Right atrium auricular region (tissue), 2 donors: ENCODE measurements at regions not wholly inside any gene's neighbourhood (a gene's known extent, or its start where the extent isn't known, plus 50 kb on each side); places are given as distances from the start of the nearest gene placed in this dataset.

Experiments
- DNase-seq: peaks from one replicate; pipeline ENCODE4 v3.0.0-alpha.2; 2019; ENCODE audit warnings: low spot score
- H3K27ac ChIP-seq, 2 donors: fragments of 200-600 bp; sonication (generic); 1 replicate in 1 of 2; 2 replicates in 1 of 2; pipeline ENCODE4 v1.5.1; 2016 to 2019
- H3K27me3 ChIP-seq, 2 donors: fragments of 200-600 bp; sonication (generic); one replicate each; pipeline versions ENCODE4 v1.5.1 to v1.6.0; 2017 to 2019
- H3K36me3 ChIP-seq: fragments of 200-600 bp; sonication (generic); one replicate; pipeline ENCODE4 v1.5.1; 2016
- H3K4me1 ChIP-seq, 2 donors: fragments of 200-600 bp; sonication (generic); one replicate each; pipeline versions ENCODE4 v1.5.1 to v1.6.0; 2017 to 2019
- H3K4me3 ChIP-seq, 2 donors: fragments of 200-600 bp; sonication (generic); 1 replicate in 1 of 2; 2 replicates in 1 of 2; pipeline ENCODE4 v1.5.1; 2017 to 2019; ENCODE audit warnings: mild to moderate bottlenecking in 1 of 2, moderate library complexity in 1 of 2
- H3K9me3 ChIP-seq, 2 donors: fragments of 200-600 bp; sonication (generic); one replicate each; pipeline ENCODE4 v1.5.1; 2019
- TF ChIP-seq, protein P1 (sequence below), 2 donors: fragments of 200-600 bp; sonication (generic); IDR thresholded peaks; one replicate each; pipeline ENCODE4 v1.5.1; 2019; ENCODE audit warnings: antibody characterized with exemption in 2 of 2

DNA sequence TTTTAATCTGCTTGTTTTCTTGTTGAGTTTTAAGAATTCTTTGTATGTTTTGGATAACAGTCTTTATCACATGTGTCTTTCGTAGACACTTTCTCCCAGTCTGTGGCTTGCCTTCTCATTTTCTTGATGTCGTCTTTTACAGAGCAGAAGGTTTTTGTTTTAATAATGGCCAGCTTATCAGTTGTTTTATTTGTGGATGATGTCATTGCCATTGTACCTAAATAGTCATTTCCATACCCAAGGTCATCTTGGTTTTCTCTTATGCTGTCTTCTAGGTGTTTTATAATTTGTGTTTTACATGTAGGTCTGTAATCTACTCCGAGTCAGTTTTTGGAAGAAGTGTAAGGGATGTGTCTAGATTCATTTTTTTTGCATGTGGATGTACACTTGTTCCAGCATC lies 159.6 kb upstream of the NUDT6 start:
- no peak overlapping the region for H3K4me3 ChIP-seq
- TF ChIP-seq, protein P1, sequence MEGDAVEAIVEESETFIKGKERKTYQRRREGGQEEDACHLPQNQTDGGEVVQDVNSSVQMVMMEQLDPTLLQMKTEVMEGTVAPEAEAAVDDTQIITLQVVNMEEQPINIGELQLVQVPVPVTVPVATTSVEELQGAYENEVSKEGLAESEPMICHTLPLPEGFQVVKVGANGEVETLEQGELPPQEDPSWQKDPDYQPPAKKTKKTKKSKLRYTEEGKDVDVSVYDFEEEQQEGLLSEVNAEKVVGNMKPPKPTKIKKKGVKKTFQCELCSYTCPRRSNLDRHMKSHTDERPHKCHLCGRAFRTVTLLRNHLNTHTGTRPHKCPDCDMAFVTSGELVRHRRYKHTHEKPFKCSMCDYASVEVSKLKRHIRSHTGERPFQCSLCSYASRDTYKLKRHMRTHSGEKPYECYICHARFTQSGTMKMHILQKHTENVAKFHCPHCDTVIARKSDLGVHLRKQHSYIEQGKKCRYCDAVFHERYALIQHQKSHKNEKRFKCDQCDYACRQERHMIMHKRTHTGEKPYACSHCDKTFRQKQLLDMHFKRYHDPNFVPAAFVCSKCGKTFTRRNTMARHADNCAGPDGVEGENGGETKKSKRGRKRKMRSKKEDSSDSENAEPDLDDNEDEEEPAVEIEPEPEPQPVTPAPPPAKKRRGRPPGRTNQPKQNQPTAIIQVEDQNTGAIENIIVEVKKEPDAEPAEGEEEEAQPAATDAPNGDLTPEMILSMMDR (IDR thresholded peaks at IDR 0.05), result no peak

DNA sequence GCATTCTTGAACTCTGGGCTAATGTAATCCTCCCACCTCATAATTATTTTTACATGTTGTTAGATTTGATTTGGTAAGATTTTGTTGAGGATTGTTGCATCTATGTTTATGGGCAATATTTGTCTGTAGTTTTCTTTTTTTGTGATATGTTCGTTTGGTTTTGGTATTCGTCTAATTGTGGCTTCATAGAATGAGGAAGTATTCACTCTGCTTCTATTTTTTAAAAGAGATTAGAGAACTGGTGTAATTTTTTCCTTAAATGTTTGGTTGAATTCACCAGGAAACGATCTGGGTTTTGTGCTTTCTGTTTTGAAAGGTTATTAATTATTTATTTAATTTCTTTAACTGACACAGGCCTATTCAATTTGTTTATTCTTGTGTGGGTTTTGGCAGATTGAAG lies 161.2 kb upstream of the NUDT6 start:
- H3K27ac ChIP-seq, result no peak overlapping the region
- H3K9me3 ChIP-seq, result no peaks in the 10 kb centered on the region
- no peak for DNase-seq
- no peaks in the 10 kb centered on the region for H3K36me3 ChIP-seq
- TF ChIP-seq, protein P1 (IDR thresholded peaks at IDR 0.05), result no peak
- H3K4me3 ChIP-seq, result no peak overlapping the region
- no peaks in the 10 kb centered on the region for H3K27me3 ChIP-seq
- no peaks in the 10 kb centered on the region for H3K4me1 ChIP-seq

More for the DNA sequence above, 159.6 kb upstream of the NUDT6 start:
- H3K9me3 ChIP-seq, result no peaks in the 10 kb centered on the region
- H3K27ac ChIP-seq, result no peak overlapping the region
- no peaks in the 10 kb centered on the region for H3K27me3 ChIP-seq
- H3K4me1 ChIP-seq, result no peaks in the 10 kb centered on the region
- DNase-seq, result no peak
- H3K36me3 ChIP-seq, result no peaks in the 10 kb centered on the region

DNA sequence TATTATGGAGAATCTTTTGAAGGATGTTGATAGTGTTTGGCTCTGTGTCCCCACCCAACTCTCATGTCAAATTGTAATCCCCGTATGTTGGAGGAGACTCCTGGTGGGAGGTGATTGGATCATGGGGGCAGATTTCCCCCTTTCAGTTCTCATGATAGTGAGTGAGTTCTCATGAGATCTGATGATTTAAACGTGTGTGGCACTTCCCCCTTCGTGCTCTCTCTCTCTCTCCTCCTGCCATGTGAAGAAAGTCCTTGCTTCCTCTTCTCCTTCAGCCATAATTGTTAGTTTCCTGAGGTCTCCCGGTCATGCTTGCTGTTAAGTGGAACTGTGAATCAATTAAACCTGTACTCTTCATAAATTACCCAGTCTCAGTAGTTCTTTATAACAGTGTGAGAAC lies 166.1 kb upstream of the NUDT6 start:
- DNase-seq, result no peak
- no peaks in the 10 kb centered on the region for H3K4me1 ChIP-seq
- TF ChIP-seq, protein P1 (IDR thresholded peaks at IDR 0.05), result no peak
- H3K9me3 ChIP-seq, result no peaks in the 10 kb centered on the region
- no peak overlapping the region for H3K4me3 ChIP-seq
- no peaks in the 10 kb centered on the region for H3K27me3 ChIP-seq
- H3K36me3 ChIP-seq, result peaks cover 6% of the 10 kb centered on the region
- H3K27ac ChIP-seq, result no peak overlapping the region

DNA sequence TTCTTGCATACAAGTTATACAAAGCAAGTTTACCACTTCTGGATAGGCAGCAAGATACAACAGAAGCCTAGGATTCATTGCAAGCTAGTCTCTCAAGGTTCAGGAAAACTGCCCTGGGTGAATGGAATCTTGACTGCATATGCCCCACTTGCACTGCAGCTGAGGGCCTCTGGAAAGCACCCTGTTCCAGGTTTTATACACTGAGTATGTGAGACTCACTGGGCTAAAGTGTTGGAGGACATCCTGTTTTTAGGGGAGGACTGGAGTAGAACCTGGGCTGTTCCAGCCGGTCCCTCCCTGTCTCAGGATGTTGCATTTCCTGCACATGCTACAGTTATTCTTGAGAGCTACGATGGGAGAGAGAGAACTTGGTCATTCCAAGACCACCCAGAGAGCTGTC lies 168.5 kb upstream of the NUDT6 start:
- no peak for DNase-seq
- TF ChIP-seq, protein P1 (IDR thresholded peaks at IDR 0.05), result no peak
- no peaks in the 10 kb centered on the region for H3K27me3 ChIP-seq
- no peaks in the 10 kb centered on the region for H3K9me3 ChIP-seq
- H3K4me3 ChIP-seq, result no peak overlapping the region
- H3K27ac ChIP-seq, result no peak overlapping the region
- no peaks in the 10 kb centered on the region for H3K4me1 ChIP-seq
- H3K36me3 ChIP-seq, result peaks cover 6% of the 10 kb centered on the region

DNA sequence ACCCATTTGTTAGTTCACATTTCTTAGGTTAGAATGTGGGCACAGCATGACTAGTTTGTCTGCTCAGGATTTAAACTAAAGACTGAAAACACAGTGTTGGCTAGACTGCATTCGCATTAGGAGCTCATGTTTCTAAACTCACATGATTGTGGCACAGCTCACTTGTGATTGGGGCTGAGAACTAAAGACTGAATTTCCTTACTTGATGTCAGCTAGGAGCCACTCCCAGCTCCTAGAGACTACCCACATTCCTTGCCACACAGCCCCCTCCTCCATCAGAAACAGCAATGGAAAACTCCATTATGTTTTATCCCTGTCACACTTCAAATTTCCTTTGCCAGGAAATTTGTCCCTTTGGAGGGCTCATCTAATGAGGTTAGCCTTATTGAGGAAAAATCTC lies 170.2 kb upstream of the NUDT6 start:
- Histone ChIP-seq H3K9me3 (no peaks in the 10 kb centered on the region), H3K36me3 (peaks cover 6% of the 10 kb centered on the region), H3K4me3 (no peak overlapping the region), H3K4me1 (no peaks in the 10 kb centered on the region), H3K27ac (no peak overlapping the region), H3K27me3 (no peaks in the 10 kb centered on the region)
- DNase-seq, result no peak
- TF ChIP-seq, protein P1 (IDR thresholded peaks at IDR 0.05), result no peak

DNA sequence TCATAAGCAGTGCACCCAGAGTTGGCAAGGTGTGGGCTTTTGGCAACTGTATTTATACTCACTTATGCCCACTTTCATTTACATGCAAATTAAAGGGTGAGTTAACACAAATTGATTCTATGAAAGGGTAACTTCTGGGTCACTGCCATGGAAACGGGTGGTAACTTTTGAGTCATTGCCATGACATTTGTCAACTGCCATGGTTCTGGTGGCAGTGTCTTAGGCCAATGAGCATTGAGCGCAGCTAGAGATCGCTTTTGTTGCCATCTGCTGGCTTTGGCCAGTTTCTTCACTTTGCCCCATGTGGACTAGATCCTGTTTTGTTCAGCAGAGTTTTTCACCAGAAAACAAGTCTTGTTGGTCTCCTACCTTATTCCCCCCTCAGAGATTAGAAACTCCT lies 170.8 kb upstream of the NUDT6 start:
- peaks cover 6% of the 10 kb centered on the region for H3K36me3 ChIP-seq
- no peaks in the 10 kb centered on the region for H3K27me3 ChIP-seq
- DNase-seq, result no peak
- no peak overlapping the region for H3K27ac ChIP-seq
- TF ChIP-seq, protein P1 (IDR thresholded peaks at IDR 0.05), result no peak
- H3K4me1 ChIP-seq, result no peaks in the 10 kb centered on the region
- H3K4me3 ChIP-seq, result no peak overlapping the region
- no peaks in the 10 kb centered on the region for H3K9me3 ChIP-seq
